C4-2B (cell line): ENCODE measurements at regions not wholly inside any gene's neighbourhood (a gene's known extent, or its start where the extent isn't known, plus 50 kb on each side); places are given as distances from the start of the nearest gene placed in this dataset.

Source experiments
- H3K27ac ChIP-seq: fragments of 450-650 bp; 2 replicates; pipeline ENCODE4 v1.5.1; 2017
- ZFX ChIP-seq: fragments of 450-650 bp; IDR thresholded peaks from 2 replicates; pipeline ENCODE4 v1.6.1; 2017
- TF ChIP-seq, protein P1 (sequence below): fragments of 450-650 bp; conservative IDR thresholded peaks from 2 replicates; pipeline ENCODE4 v1.5.1; 2017; ENCODE audit warnings: mild to moderate bottlenecking

DNA sequence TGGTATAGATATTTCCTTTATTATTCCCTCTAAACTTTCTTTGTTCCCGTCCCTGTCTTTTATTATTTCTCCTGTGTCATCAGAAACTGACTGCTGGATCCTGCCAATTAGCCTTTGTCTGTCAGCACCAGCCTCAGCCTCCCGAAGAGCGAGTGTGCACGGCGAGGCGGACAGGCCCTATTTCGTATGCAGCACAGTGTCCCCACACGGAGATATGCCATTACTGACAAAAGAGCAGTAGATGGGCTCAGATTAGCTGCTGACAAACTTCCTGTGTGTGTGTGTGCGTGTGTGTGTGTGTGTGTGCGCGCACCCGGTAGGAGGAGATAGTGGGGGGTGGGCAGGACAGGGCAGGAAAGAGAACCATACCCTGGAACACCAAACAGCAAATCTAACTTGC, 99.5 kb upstream of the ZFP64 start:
- TF ChIP-seq, protein P1, sequence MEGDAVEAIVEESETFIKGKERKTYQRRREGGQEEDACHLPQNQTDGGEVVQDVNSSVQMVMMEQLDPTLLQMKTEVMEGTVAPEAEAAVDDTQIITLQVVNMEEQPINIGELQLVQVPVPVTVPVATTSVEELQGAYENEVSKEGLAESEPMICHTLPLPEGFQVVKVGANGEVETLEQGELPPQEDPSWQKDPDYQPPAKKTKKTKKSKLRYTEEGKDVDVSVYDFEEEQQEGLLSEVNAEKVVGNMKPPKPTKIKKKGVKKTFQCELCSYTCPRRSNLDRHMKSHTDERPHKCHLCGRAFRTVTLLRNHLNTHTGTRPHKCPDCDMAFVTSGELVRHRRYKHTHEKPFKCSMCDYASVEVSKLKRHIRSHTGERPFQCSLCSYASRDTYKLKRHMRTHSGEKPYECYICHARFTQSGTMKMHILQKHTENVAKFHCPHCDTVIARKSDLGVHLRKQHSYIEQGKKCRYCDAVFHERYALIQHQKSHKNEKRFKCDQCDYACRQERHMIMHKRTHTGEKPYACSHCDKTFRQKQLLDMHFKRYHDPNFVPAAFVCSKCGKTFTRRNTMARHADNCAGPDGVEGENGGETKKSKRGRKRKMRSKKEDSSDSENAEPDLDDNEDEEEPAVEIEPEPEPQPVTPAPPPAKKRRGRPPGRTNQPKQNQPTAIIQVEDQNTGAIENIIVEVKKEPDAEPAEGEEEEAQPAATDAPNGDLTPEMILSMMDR: no peak
- no peak for TF ChIP-seq ZFX
- H3K27ac ChIP-seq: no peak overlapping the region

GRCh38 chr20:52290569-52290968, 99.0 kb upstream of the ZFP64 start:
- TF ChIP-seq, protein P1: no peak
- TF ChIP-seq ZFX: no peak
- H3K27ac ChIP-seq: no peak overlapping the region

GRCh38 chr20:52289956-52290565, 98.5 kb upstream of the ZFP64 start:
- TF ChIP-seq, protein P1: no peak
- no peak for TF ChIP-seq ZFX

DNA sequence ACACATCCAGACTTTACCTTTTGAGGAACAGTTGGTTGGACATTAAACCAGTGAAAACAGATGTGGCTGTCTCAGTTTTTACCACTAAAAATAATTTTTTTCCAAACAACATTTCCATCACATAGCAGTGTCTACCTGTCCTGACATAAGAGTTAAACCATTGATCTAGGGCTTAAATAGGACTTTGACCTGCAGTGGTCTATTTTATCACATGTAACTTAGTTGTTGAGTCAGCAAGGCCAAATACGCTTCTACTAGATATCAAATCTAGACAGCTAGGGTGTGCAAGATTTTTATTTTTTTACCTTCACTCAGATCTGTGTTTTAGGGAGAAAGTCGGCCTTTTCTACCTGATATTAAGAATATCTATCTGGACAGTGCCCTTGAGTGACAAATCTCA, 88.8 kb upstream of the ZFP64 start:
- H3K27ac ChIP-seq: no peak overlapping the region
- no peak for TF ChIP-seq ZFX
- TF ChIP-seq, protein P1: no peak

More at GRCh38 chr20:52289956-52290565, 98.5 kb upstream of the ZFP64 start:
- H3K27ac ChIP-seq: no peak overlapping the region

DNA sequence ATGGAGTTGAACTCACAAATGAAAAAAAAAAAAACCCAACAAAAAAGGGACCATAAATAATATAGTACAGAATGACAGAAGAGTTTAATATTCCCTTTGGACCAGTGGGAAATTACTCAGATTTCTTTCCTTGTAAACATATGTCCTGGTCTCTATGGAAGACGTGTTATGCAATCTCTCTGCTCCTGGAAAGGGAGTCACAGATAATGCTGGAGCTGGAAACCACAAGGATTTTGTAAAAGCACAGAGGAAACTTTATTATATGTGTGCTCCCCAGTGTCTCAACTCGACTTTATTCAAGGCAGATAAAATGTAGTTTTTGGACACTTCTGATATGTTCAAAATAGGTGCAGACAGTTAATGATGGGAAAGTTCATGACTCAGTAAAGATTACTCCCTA, 88.1 kb upstream of the ZFP64 start:
- TF ChIP-seq, protein P1: no peak
- TF ChIP-seq ZFX: no peak
- no peak overlapping the region for H3K27ac ChIP-seq

DNA sequence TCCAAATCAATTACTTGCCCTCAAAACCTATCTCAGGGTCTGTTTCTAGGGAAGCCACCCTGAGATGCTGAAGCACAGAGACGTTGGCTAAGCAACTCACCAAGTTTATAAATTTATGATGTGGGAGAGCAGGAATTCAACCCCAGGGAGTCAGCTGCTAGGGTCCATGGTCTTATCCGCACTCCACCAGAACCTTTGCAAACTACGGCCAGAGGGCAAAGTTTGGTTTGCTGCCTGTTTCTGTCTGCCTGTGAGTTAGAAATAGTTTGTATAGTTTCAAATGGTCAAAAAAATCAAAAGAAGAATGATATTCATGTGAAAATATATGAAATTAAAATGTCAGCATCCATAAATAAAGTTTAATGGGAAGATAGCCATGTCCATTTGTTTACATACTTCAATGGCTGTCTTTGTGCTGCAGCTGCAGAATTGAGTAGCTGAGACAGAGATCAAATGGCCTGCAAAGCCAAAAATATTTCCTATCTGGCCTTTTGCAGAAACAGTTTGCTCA, 83.7 kb upstream of the ZFP64 start:
- no peak for TF ChIP-seq ZFX
- TF ChIP-seq, protein P1: no peak
- H3K27ac ChIP-seq: no peak overlapping the region

DNA sequence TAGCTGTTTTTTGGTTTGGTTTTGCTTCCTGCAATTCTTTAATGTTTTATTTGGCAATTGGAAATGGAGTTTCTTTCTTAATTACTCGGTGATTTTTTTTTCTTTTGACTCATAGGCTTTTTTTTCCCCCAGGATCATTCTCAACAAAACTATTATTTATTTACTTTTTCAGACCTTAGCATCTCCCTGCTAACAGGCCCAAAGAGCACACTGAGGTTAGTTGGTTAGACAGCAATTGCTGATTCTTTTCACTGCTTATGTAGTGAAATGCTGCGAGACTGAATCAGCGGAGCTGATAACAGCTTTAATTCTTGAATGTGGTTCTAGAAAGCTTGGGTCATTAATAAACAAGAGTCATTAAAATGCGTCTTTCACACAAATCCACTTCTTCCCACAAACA, 79.1 kb upstream of the ZFP64 start:
- TF ChIP-seq, protein P1: no peak
- TF ChIP-seq ZFX: no peak
- no peak overlapping the region for H3K27ac ChIP-seq
